Epithelial cell of esophagus (primary cell): ENCODE measurements at regions not wholly inside any gene's neighbourhood (a gene's known extent, or its start where the extent isn't known, plus 50 kb on each side); places are given as distances from the start of the nearest gene placed in this dataset.

Experiments used
- DNase-seq: peaks from one replicate; pipeline ENCODE4 v3.0.0; 2010; ENCODE audit warnings: low read depth
- H3K4me3 ChIP-seq: 2 replicates; pipeline ENCODE4 v1.5.1; 2011; ENCODE audit warnings: mild to moderate bottlenecking, low read length, control low read depth
- TF ChIP-seq, protein P1 (sequence below): IDR thresholded peaks from 2 replicates; pipeline ENCODE4 v1.5.1; 2011; ENCODE audit warnings: low read depth, mild to moderate bottlenecking, low read length, control low read depth, inconsistent platforms; ENCODE audit not compliant: insufficient read depth; ENCODE audit errors: missing control alignments

DNA sequence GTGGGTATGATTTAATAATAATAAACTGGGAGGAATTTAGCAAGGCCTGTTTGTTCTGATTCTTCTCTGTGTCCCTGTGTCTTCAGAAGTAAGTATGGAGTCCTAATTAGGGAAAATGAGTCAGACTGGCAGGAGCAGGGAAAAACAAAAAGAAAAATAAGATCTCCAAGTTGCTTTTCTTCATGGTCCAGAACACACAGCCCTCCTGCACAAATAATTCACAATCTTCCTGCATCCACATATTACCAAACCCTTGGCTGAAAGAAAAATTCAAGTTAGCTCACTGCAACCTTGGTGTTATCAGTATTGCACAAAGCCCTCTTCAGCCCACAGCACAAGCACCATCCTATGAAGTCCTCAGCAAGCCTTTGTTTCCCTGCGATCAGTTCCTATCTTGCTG lies 142.0 kb upstream of the LAMA2 start:
- H3K4me3 ChIP-seq: no peak overlapping the region
- no peak for DNase-seq
- TF ChIP-seq, protein P1, sequence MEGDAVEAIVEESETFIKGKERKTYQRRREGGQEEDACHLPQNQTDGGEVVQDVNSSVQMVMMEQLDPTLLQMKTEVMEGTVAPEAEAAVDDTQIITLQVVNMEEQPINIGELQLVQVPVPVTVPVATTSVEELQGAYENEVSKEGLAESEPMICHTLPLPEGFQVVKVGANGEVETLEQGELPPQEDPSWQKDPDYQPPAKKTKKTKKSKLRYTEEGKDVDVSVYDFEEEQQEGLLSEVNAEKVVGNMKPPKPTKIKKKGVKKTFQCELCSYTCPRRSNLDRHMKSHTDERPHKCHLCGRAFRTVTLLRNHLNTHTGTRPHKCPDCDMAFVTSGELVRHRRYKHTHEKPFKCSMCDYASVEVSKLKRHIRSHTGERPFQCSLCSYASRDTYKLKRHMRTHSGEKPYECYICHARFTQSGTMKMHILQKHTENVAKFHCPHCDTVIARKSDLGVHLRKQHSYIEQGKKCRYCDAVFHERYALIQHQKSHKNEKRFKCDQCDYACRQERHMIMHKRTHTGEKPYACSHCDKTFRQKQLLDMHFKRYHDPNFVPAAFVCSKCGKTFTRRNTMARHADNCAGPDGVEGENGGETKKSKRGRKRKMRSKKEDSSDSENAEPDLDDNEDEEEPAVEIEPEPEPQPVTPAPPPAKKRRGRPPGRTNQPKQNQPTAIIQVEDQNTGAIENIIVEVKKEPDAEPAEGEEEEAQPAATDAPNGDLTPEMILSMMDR: no peak

GRCh38 chr6:128739112-128739511 lies 143.8 kb upstream of the LAMA2 start:
- H3K4me3 ChIP-seq: no peak overlapping the region
- TF ChIP-seq, protein P1: no peak
- DNase-seq: peak; percentile 73

DNA sequence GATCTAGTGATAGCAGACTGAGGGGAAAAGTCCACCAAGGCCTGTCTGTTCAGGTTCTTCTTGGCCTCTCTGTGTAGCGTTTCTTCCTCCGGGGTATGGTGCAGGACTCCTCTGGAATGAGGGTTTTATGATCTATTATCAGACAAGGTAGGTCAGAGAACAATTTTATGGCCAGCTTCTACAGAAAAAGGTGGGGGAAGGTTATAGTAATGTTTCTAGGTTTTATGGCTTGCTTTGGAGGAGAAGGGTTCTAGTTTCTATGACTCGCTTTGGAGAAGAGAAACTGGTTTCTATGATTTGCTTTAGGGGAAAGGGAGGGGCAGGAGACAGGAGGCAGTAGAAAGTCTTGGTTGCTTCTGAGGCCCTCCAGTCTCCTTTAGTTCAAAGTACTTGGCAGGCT lies 144.8 kb upstream of the LAMA2 start:
- peak; percentile 51 for DNase-seq
- TF ChIP-seq, protein P1: no peak
- H3K4me3 ChIP-seq: no peak overlapping the region

DNA sequence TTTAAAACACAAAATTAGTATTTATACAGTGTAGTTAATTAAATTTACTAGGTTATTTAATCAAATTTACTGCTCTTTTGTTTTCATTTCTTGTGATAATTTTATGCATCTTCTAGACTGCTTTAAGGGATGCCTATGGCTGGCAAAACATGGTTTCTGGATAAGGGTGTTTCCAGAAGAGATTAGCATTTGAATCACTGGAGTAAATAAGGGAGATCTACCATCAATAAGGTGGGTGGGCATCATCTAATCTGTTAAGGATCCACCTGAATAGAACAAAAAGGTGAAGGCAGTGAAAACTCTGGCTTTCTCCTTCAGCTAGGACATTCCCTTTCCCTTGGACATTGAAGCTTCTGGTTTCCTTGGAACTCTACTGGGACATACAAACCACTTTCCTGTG lies 146.2 kb upstream of the LAMA2 start:
- no peak overlapping the region for H3K4me3 ChIP-seq
- TF ChIP-seq, protein P1: no peak
- DNase-seq: no peak

- H3K4me3 ChIP-seq: no peak overlapping the region
- DNase-seq: peak; percentile 66
Observed at GRCh38 chr6:128731249-128732165, 151.4 kb upstream of the LAMA2 start.

GRCh38 chr6:128727500-128727899 lies 155.4 kb upstream of the LAMA2 start:
- TF ChIP-seq, protein P1: no peak

More at GRCh38 chr6:128731249-128732165, 151.4 kb upstream of the LAMA2 start:
- TF ChIP-seq, protein P1: peak; percentile 75

More at GRCh38 chr6:128727500-128727899, 155.4 kb upstream of the LAMA2 start:
- no peak overlapping the region for H3K4me3 ChIP-seq
- no peak for DNase-seq
